Activated CD4-positive, alpha-beta T cell treated with anti-CD3 and anti-CD28 coated beads, Interleukin-2, amount 10 ng/mL, durations not matched to agents 7 days and 5 days (primary cell): ENCODE measurements at regions not wholly inside any gene's neighbourhood (a gene's known extent, or its start where the extent isn't known, plus 50 kb on each side); places are given as distances from the start of the nearest gene placed in this dataset.

Source experiments
- CTCF ChIA-PET: fragments of 350-600 bp; sonication (Branson Sonifier 250); formaldehyde crosslinking; loops from one replicate; lab custom pipeline; 2021; ENCODE audit warnings: antibody characterized with exemption; lab: Charles Lee
- POLR2A ChIA-PET: fragments of 350-600 bp; sonication (Branson Sonifier 250); formaldehyde crosslinking; loops from one replicate; lab custom pipeline; 2021; ENCODE audit warnings: antibody characterized with exemption; lab: Charles Lee
- DNase-seq: peaks from one replicate; pipeline ENCODE4 v3.0.0-alpha.2; 2020
- H3K27ac Mint-ChIP-seq: one replicate; pipeline ENCODE4 v1.8.0; 2021; ENCODE audit warnings: mild to moderate bottlenecking, moderate library complexity, mixed read lengths
- H3K27me3 Mint-ChIP-seq: one replicate; pipeline ENCODE4 v1.8.0; 2021; ENCODE audit warnings: mixed read lengths
- H3K36me3 Mint-ChIP-seq: one replicate; pipeline ENCODE4 v1.8.0; 2021; ENCODE audit warnings: low read depth, mixed read lengths
- H3K4me1 Mint-ChIP-seq: one replicate; pipeline ENCODE4 v1.8.0; 2021; ENCODE audit warnings: mixed read lengths
- H3K4me3 Mint-ChIP-seq: one replicate; pipeline ENCODE4 v1.8.0; 2021; ENCODE audit warnings: mild to moderate bottlenecking, moderate library complexity, mixed read lengths
- H3K9me3 Mint-ChIP-seq: one replicate; pipeline ENCODE4 v1.8.0; 2021; ENCODE audit warnings: mixed read lengths

- Mint-ChIP-seq H3K27me3 (peaks cover 9% of the 10 kb centered on the region), H3K4me1 (no peaks in the 10 kb centered on the region), H3K27ac (no peak overlapping the region), H3K36me3 (no peaks in the 10 kb centered on the region), H3K9me3 (no peaks in the 10 kb centered on the region), H3K4me3 (no peak overlapping the region)
- ChIA-PET CTCF (no interaction called here), POLR2A (no interaction called here)
- DNase-seq, result no peak
These were observed 62.9 kb upstream of the OXGR1 start for GRCh38 chr13:97057176-97057575.

GRCh38 chr13:97058391-97058790 lies 64.1 kb upstream of the OXGR1 start:
- Mint-ChIP-seq H3K27ac (no peak overlapping the region), H3K4me3 (no peak overlapping the region), H3K36me3 (no peaks in the 10 kb centered on the region), H3K4me1 (no peaks in the 10 kb centered on the region), H3K9me3 (no peaks in the 10 kb centered on the region), H3K27me3 (peaks cover 9% of the 10 kb centered on the region)
- DNase-seq, result no peak
- CTCF ChIA-PET, result no interaction called here
- POLR2A ChIA-PET, result no interaction called here

GRCh38 chr13:97058926-97059325 lies 64.7 kb upstream of the OXGR1 start:
- Mint-ChIP-seq H3K36me3 (no peaks in the 10 kb centered on the region), H3K4me1 (no peaks in the 10 kb centered on the region), H3K27me3 (peaks cover 9% of the 10 kb centered on the region), H3K4me3 (no peak overlapping the region), H3K9me3 (no peaks in the 10 kb centered on the region), H3K27ac (no peak overlapping the region)
- CTCF ChIA-PET, result no interaction called here
- POLR2A ChIA-PET, result no interaction called here
- no peak for DNase-seq

GRCh38 chr13:97067017-97067895 lies 73.0 kb upstream of the OXGR1 start:
- ChIA-PET CTCF (no interaction called here), POLR2A (no interaction called here)
- H3K4me1 Mint-ChIP-seq, result no peaks in the 10 kb centered on the region
- no peak overlapping the region for H3K4me3 Mint-ChIP-seq
- H3K27ac Mint-ChIP-seq, result no peak overlapping the region
- no peaks in the 10 kb centered on the region for H3K36me3 Mint-ChIP-seq
- H3K27me3 Mint-ChIP-seq, result peaks cover 5% of the 10 kb centered on the region
- no peak for DNase-seq
- no peaks in the 10 kb centered on the region for H3K9me3 Mint-ChIP-seq

GRCh38 chr13:97068151-97068550 lies 73.9 kb upstream of the OXGR1 start:
- Mint-ChIP-seq H3K4me1 (no peaks in the 10 kb centered on the region), H3K27me3 (peaks cover 5% of the 10 kb centered on the region), H3K36me3 (no peaks in the 10 kb centered on the region), H3K4me3 (no peak overlapping the region), H3K27ac (no peak overlapping the region), H3K9me3 (no peaks in the 10 kb centered on the region)
- POLR2A ChIA-PET, result no interaction called here
- no peak for DNase-seq
- CTCF ChIA-PET, result no interaction called here

- H3K27me3 Mint-ChIP-seq, result peaks cover 5% of the 10 kb centered on the region
- no peaks in the 10 kb centered on the region for H3K36me3 Mint-ChIP-seq
- no peak overlapping the region for H3K4me3 Mint-ChIP-seq
- H3K27ac Mint-ChIP-seq, result no peak overlapping the region
- peaks cover 2% of the 10 kb centered on the region for H3K9me3 Mint-ChIP-seq
- H3K4me1 Mint-ChIP-seq, result no peaks in the 10 kb centered on the region
- no peak for DNase-seq
- ChIA-PET CTCF (interaction anchor here (0.6 kb wide), 1 partner anchor 336 kb away, joined by 3 read pairs; no protein-coding TSS in a partner anchor), POLR2A (no interaction called here)
These were observed 75.0 kb upstream of the OXGR1 start for GRCh38 chr13:97069050-97069815.

- DNase-seq, result no peak
- ChIA-PET CTCF (no interaction called here), POLR2A (no interaction called here)
- peaks cover 1% of the 10 kb centered on the region for H3K27me3 Mint-ChIP-seq
- H3K36me3 Mint-ChIP-seq, result no peaks in the 10 kb centered on the region
- H3K4me3 Mint-ChIP-seq, result no peak overlapping the region
- peaks cover 2% of the 10 kb centered on the region for H3K9me3 Mint-ChIP-seq
- H3K4me1 Mint-ChIP-seq, result no peaks in the 10 kb centered on the region
- H3K27ac Mint-ChIP-seq, result no peak overlapping the region
These were observed 78.0 kb upstream of the OXGR1 start for GRCh38 chr13:97072297-97072696.

- Mint-ChIP-seq H3K4me3 (no peak overlapping the region), H3K27ac (no peak overlapping the region), H3K9me3 (peaks cover 2% of the 10 kb centered on the region), H3K36me3 (no peaks in the 10 kb centered on the region), H3K4me1 (no peaks in the 10 kb centered on the region), H3K27me3 (no peaks in the 10 kb centered on the region)
- DNase-seq, result no peak
- ChIA-PET CTCF (interaction anchor here (0.6 kb wide), 1 partner anchor 1833 kb away, joined by 4 read pairs; no protein-coding TSS in a partner anchor), POLR2A (no interaction called here)
These were observed 80.3 kb upstream of the OXGR1 start for GRCh38 chr13:97074618-97075017.

- Mint-ChIP-seq H3K36me3 (no peaks in the 10 kb centered on the region), H3K9me3 (peaks cover 2% of the 10 kb centered on the region), H3K27me3 (no peaks in the 10 kb centered on the region), H3K27ac (no peak overlapping the region), H3K4me1 (no peaks in the 10 kb centered on the region), H3K4me3 (no peak overlapping the region)
- DNase-seq, result no peak
- ChIA-PET CTCF (no interaction called here), POLR2A (no interaction called here)
These were observed 82.6 kb upstream of the OXGR1 start for GRCh38 chr13:97076898-97077297.

GRCh38 chr13:97077341-97077740 lies 83.1 kb upstream of the OXGR1 start:
- Mint-ChIP-seq H3K27me3 (no peaks in the 10 kb centered on the region), H3K36me3 (no peaks in the 10 kb centered on the region), H3K27ac (no peak overlapping the region), H3K4me1 (no peaks in the 10 kb centered on the region), H3K9me3 (peaks cover 2% of the 10 kb centered on the region), H3K4me3 (no peak overlapping the region)
- no peak for DNase-seq
- ChIA-PET CTCF (no interaction called here), POLR2A (no interaction called here)

GRCh38 chr13:97079726-97080125 lies 85.5 kb upstream of the OXGR1 start:
- ChIA-PET CTCF (no interaction called here), POLR2A (no interaction called here)
- no peaks in the 10 kb centered on the region for H3K27me3 Mint-ChIP-seq
- H3K4me3 Mint-ChIP-seq, result no peak overlapping the region
- H3K27ac Mint-ChIP-seq, result no peak overlapping the region
- H3K36me3 Mint-ChIP-seq, result no peaks in the 10 kb centered on the region
- H3K9me3 Mint-ChIP-seq, result no peaks in the 10 kb centered on the region
- DNase-seq, result no peak
- H3K4me1 Mint-ChIP-seq, result no peaks in the 10 kb centered on the region

- Mint-ChIP-seq H3K27ac (no peak overlapping the region), H3K4me1 (no peaks in the 10 kb centered on the region), H3K9me3 (no peaks in the 10 kb centered on the region), H3K27me3 (no peaks in the 10 kb centered on the region), H3K36me3 (no peaks in the 10 kb centered on the region), H3K4me3 (no peak overlapping the region)
- no peak for DNase-seq
- CTCF ChIA-PET, result no interaction called here
- POLR2A ChIA-PET, result no interaction called here
These were observed 88.4 kb upstream of the OXGR1 start for GRCh38 chr13:97082461-97083207.

- ChIA-PET POLR2A (no interaction called here), CTCF (no interaction called here)
- H3K27me3 Mint-ChIP-seq, result peaks cover 4% of the 10 kb centered on the region
- no peak for DNase-seq
- H3K4me1 Mint-ChIP-seq, result no peaks in the 10 kb centered on the region
- no peaks in the 10 kb centered on the region for H3K36me3 Mint-ChIP-seq
- no peak overlapping the region for H3K4me3 Mint-ChIP-seq
- peaks cover 2% of the 10 kb centered on the region for H3K9me3 Mint-ChIP-seq
- H3K27ac Mint-ChIP-seq, result no peak overlapping the region
These were observed 96.9 kb upstream of the OXGR1 start for GRCh38 chr13:97091196-97091595.
